ENCODE measurements at regions not wholly inside any gene's neighbourhood (a gene's known extent, or its start where the extent isn't known, plus 50 kb on each side); places are given as distances from the start of the nearest gene placed in this dataset.

GRCh38 chr5:20470997-20471396, 483.0 kb upstream of the CDH18 start:
- H3K36me3 ChIP-seq = no peaks in the 10 kb centered on the region
- no peaks in the 10 kb centered on the region for H3K4me1 ChIP-seq
- H3K9me3 ChIP-seq = no peaks in the 10 kb centered on the region
- no peaks in the 10 kb centered on the region for H3K27me3 ChIP-seq
- DNase-seq = no peak
- WGBS, 2 donors = 87 to 95% methylated on average over 1 of the region's 1 CpG
- intact Hi-C loops (cut with DNase I) = no loop called here
- TF ChIP-seq EP300 (IDR thresholded peaks at IDR 0.05) (no peak), CTCF (IDR thresholded peaks at IDR 0.05) (no peak), POLR2A (IDR thresholded peaks at IDR 0.05) (no peak), POLR2AphosphoS5 (IDR thresholded peaks at IDR 0.05) (no peak)
- no peak overlapping the region for H3K4me3 ChIP-seq
- H3K27ac ChIP-seq = no peak overlapping the region

DNA sequence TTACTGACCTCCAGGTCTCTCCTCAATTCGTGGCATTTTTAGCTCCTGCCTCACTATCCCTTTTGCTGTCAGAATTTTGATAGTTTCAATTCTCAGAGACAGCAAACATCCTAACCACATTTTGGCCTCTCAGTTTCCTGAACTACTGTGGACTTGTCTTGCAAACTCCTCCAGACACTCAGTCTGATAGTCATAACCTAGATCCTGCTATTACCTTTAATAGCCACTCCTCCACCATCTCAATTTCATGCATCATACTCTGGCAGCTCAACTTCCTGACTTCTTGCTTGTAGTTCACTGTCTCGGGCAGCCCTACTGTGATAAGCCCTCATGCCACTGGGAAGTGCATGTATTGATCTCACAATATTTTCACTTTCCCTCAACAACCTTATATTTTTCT, 481.8 kb upstream of the CDH18 start:
- intact Hi-C loops (cut with DNase I) = no loop called here
- no peaks in the 10 kb centered on the region for H3K27me3 ChIP-seq
- DNase-seq = no peak
- WGBS, 2 donors = 49 to 60% methylated on average over 2 of the region's 2 CpGs
- TF ChIP-seq POLR2AphosphoS5 (IDR thresholded peaks at IDR 0.05) (no peak), CTCF (IDR thresholded peaks at IDR 0.05) (no peak), EP300 (IDR thresholded peaks at IDR 0.05) (no peak), POLR2A (IDR thresholded peaks at IDR 0.05) (no peak)
- H3K9me3 ChIP-seq = no peaks in the 10 kb centered on the region
- H3K27ac ChIP-seq = no peak overlapping the region
- no peaks in the 10 kb centered on the region for H3K4me1 ChIP-seq
- no peaks in the 10 kb centered on the region for H3K36me3 ChIP-seq
- no peak overlapping the region for H3K4me3 ChIP-seq

- no peak overlapping the region for H3K4me3 ChIP-seq
- DNase-seq = no peak
- TF ChIP-seq EP300 (IDR thresholded peaks at IDR 0.05) = no peak
- TF ChIP-seq POLR2A (IDR thresholded peaks at IDR 0.05) = no peak
- no peak for TF ChIP-seq CTCF (IDR thresholded peaks at IDR 0.05)
- TF ChIP-seq POLR2AphosphoS5 (IDR thresholded peaks at IDR 0.05) = no peak
- no peaks in the 10 kb centered on the region for H3K27me3 ChIP-seq
- intact Hi-C loops (cut with DNase I) = no loop called here
- no peak overlapping the region for H3K27ac ChIP-seq
- no peaks in the 10 kb centered on the region for H3K36me3 ChIP-seq
- H3K4me1 ChIP-seq = no peaks in the 10 kb centered on the region
- no peaks in the 10 kb centered on the region for H3K9me3 ChIP-seq
- WGBS, 2 donors = 89 to 90% methylated on average over 3 of the region's 3 CpGs
Measured at GRCh38 chr5:20469390-20469789, 481.4 kb upstream of the CDH18 start.

GRCh38 chr5:20466512-20466911, 478.5 kb upstream of the CDH18 start:
- intact Hi-C loops (cut with DNase I) = no loop called here
- DNase-seq = no peak
- Histone ChIP-seq H3K27me3 (no peaks in the 10 kb centered on the region), H3K27ac (no peak overlapping the region), H3K4me3 (no peak overlapping the region), H3K9me3 (no peaks in the 10 kb centered on the region), H3K4me1 (no peaks in the 10 kb centered on the region), H3K36me3 (no peaks in the 10 kb centered on the region)
- WGBS, 2 donors = 49 to 89% methylated on average over 1 of the region's 1 CpG
- TF ChIP-seq EP300 (IDR thresholded peaks at IDR 0.05) (no peak), POLR2A (IDR thresholded peaks at IDR 0.05) (no peak), POLR2AphosphoS5 (IDR thresholded peaks at IDR 0.05) (no peak), CTCF (IDR thresholded peaks at IDR 0.05) (no peak)

GRCh38 chr5:20463206-20463605, 475.2 kb upstream of the CDH18 start:
- intact Hi-C loops (cut with DNase I) = no loop called here
- peaks cover 0 to 4% (median 0%) of the 10 kb centered on the region in 4 donors for H3K9me3 ChIP-seq
- H3K4me1 ChIP-seq = no peaks in the 10 kb centered on the region
- no peaks in the 10 kb centered on the region for H3K36me3 ChIP-seq
- TF ChIP-seq CTCF (IDR thresholded peaks at IDR 0.05) (no peak), POLR2AphosphoS5 (IDR thresholded peaks at IDR 0.05) (no peak), EP300 (IDR thresholded peaks at IDR 0.05) (no peak), POLR2A (IDR thresholded peaks at IDR 0.05) (no peak)
- H3K4me3 ChIP-seq = no peak overlapping the region
- 55 to 71% methylated on average over 4 of the region's 4 CpGs for WGBS, 2 donors
- H3K27ac ChIP-seq = no peak overlapping the region
- no peaks in the 10 kb centered on the region for H3K27me3 ChIP-seq
- DNase-seq = no peak
